WTC11 (cell line): ENCODE measurements at regions not wholly inside any gene's neighbourhood (a gene's known extent, or its start where the extent isn't known, plus 50 kb on each side); places are given as distances from the start of the nearest gene placed in this dataset.

Experiments used
- ATAC-seq: fragments of 200-7000 bp; cut with Tn5 transposase; 2 replicates; pipeline ENCODE4 v1.10.0; 2021; ENCODE audit warnings: mild to moderate bottlenecking, moderate library complexity
- CTCF ChIA-PET: fragments of 300-600 bp; sonication (Branson Sonifier 250); formaldehyde crosslinking; loops from one replicate; lab custom pipeline; 2021; ENCODE audit warnings: antibody characterized with exemption; lab: Charles Lee
- POLR2A ChIA-PET: fragments of 350-600 bp; sonication (Branson Sonifier 250); formaldehyde crosslinking; loops from one replicate; lab custom pipeline; 2021; ENCODE audit warnings: antibody characterized with exemption; lab: Charles Lee
- DNase-seq: peaks from one replicate; pipeline ENCODE4 v3.0.0; 2021; ENCODE audit warnings: low spot score
- H3K27ac Mint-ChIP-seq: 2 replicates; pipeline ENCODE4 v1.8.0; 2021; ENCODE audit warnings: mixed read lengths
- H3K27me3 Mint-ChIP-seq: 2 replicates; pipeline ENCODE4 v1.8.0; 2021; ENCODE audit warnings: low read depth, mild to moderate bottlenecking, moderate library complexity, mixed read lengths
- H3K36me3 Mint-ChIP-seq: 2 replicates; pipeline ENCODE4 v1.8.0; 2021; ENCODE audit warnings: mixed read lengths
- H3K4me1 Mint-ChIP-seq: 2 replicates; pipeline ENCODE4 v1.8.0; 2022; ENCODE audit warnings: mixed read lengths
- H3K4me3 Mint-ChIP-seq: 2 replicates; pipeline ENCODE4 v1.8.0; 2021; ENCODE audit warnings: mild to moderate bottlenecking, moderate library complexity, mixed read lengths
- H3K9me3 Mint-ChIP-seq: 2 replicates; pipeline ENCODE4 v1.8.0; 2021; ENCODE audit warnings: mixed read lengths
- ATF1 ChIP-seq: sonication (generic); formaldehyde crosslinking; IDR thresholded peaks from 2 replicates; pipeline ENCODE4 v1.8.1; 2023; ENCODE audit warnings: mild to moderate bottlenecking, moderate library complexity, missing genetic modification reagents
- CBFB ChIP-seq: sonication (generic); formaldehyde crosslinking; IDR thresholded peaks from 2 replicates; pipeline ENCODE4 v1.8.1; 2022; ENCODE audit warnings: mild to moderate bottlenecking, low read depth, missing genetic modification reagents
- CREM ChIP-seq: sonication (generic); formaldehyde crosslinking; IDR thresholded peaks from 2 replicates; pipeline ENCODE4 v1.8.1; 2022; ENCODE audit warnings: mild to moderate bottlenecking, missing genetic modification reagents, moderate library complexity
- GABPB1 ChIP-seq: sonication (generic); formaldehyde crosslinking; IDR thresholded peaks from 2 replicates; pipeline ENCODE4 v1.8.1; 2023; ENCODE audit warnings: mild to moderate bottlenecking, missing genetic modification reagents
- NFYB ChIP-seq: sonication (generic); formaldehyde crosslinking; conservative IDR thresholded peaks from 2 replicates; pipeline ENCODE4 v1.8.0; 2022; ENCODE audit warnings: low read depth, missing genetic modification reagents
- NR1H2 ChIP-seq: sonication (generic); formaldehyde crosslinking; IDR thresholded peaks from 2 replicates; pipeline ENCODE4 v1.9.0; 2021; ENCODE audit warnings: mild to moderate bottlenecking, moderate library complexity, missing genetic modification reagents
- SOX15 ChIP-seq: fragments of 250-450 bp; sonication (Bioruptor Pico); IDR thresholded peaks from 2 replicates; pipeline ENCODE4 v1.9.0; 2021; ENCODE audit warnings: mild to moderate bottlenecking
- SP1 ChIP-seq: sonication (generic); formaldehyde crosslinking; conservative IDR thresholded peaks from 2 replicates; pipeline ENCODE4 v1.8.1; 2022; ENCODE audit warnings: missing genetic modification reagents
- ZNF138 ChIP-seq: sonication (generic); formaldehyde crosslinking; conservative IDR thresholded peaks from 2 replicates; pipeline ENCODE4 v1.8.1; 2022; ENCODE audit warnings: mild to moderate bottlenecking, moderate library complexity, missing genetic modification reagents
- ZNF232 ChIP-seq: sonication (generic); formaldehyde crosslinking; IDR thresholded peaks from 2 replicates; pipeline ENCODE4 v1.8.0; 2022; ENCODE audit warnings: mild to moderate bottlenecking, missing genetic modification reagents
- ZNF263 ChIP-seq: sonication (generic); formaldehyde crosslinking; IDR thresholded peaks from 2 replicates; pipeline ENCODE4 v1.8.1; 2022; ENCODE audit warnings: low read depth, mild to moderate bottlenecking, moderate library complexity, missing genetic modification reagents
- TF ChIP-seq, protein P1 (sequence below): sonication (generic); formaldehyde crosslinking; IDR thresholded peaks from 2 replicates; pipeline ENCODE4 v1.8.0; 2023; ENCODE audit warnings: missing genetic modification reagents, mild to moderate bottlenecking, borderline replicate concordance
- TF ChIP-seq, protein P2 (sequence below): fragments of 250-450 bp; sonication (Bioruptor Pico); conservative IDR thresholded peaks from 2 replicates; pipeline ENCODE4 v1.9.0; 2021; ENCODE audit warnings: mild to moderate bottlenecking
- TF ChIP-seq, protein P3 (sequence below): sonication (generic); formaldehyde crosslinking; IDR thresholded peaks from 2 replicates; pipeline ENCODE4 v1.8.1; 2023; ENCODE audit warnings: mild to moderate bottlenecking, missing genetic modification reagents, borderline replicate concordance
- TF ChIP-seq, protein P4 (sequence below): fragments of 250-450 bp; sonication (Bioruptor Pico); IDR thresholded peaks from 2 replicates; pipeline ENCODE4 v1.8.0; 2021; ENCODE audit warnings: mild to moderate bottlenecking
- TF ChIP-seq, protein P5 (sequence below): sonication (generic); formaldehyde crosslinking; IDR thresholded peaks from 2 replicates; pipeline ENCODE4 v1.8.0; 2022; ENCODE audit warnings: mild to moderate bottlenecking, missing genetic modification reagents
- TF ChIP-seq, protein P6 (sequence below): fragments of 250-450 bp; sonication (Bioruptor Pico); IDR thresholded peaks from 2 replicates; pipeline ENCODE4 v2.1.2; 2022; ENCODE audit warnings: mild to moderate bottlenecking, moderate library complexity

DNA sequence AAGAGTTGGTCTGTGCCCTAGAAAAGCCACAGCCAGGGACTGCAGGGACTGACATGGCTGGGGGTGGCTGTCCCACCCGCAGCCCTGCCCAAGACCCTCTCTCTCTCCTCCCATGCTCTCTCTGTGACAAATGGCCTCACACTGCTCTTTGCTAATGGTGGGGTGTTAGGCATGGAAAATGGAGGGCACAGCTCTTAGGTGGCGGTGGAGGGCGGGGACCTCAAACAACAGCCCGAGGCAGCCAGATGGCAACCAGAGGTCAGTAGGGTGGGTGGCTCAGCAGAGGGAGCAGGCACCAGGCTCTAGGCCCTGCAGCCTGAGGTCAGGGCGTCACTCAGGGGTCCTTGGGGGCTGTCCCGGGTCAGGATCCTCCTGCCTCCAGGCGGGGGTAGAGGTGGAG, 73.9 kb upstream of the DAB2IP start:
- peaks cover 27% of the 10 kb centered on the region for H3K4me1 Mint-ChIP-seq
- TF ChIP-seq, protein P1, sequence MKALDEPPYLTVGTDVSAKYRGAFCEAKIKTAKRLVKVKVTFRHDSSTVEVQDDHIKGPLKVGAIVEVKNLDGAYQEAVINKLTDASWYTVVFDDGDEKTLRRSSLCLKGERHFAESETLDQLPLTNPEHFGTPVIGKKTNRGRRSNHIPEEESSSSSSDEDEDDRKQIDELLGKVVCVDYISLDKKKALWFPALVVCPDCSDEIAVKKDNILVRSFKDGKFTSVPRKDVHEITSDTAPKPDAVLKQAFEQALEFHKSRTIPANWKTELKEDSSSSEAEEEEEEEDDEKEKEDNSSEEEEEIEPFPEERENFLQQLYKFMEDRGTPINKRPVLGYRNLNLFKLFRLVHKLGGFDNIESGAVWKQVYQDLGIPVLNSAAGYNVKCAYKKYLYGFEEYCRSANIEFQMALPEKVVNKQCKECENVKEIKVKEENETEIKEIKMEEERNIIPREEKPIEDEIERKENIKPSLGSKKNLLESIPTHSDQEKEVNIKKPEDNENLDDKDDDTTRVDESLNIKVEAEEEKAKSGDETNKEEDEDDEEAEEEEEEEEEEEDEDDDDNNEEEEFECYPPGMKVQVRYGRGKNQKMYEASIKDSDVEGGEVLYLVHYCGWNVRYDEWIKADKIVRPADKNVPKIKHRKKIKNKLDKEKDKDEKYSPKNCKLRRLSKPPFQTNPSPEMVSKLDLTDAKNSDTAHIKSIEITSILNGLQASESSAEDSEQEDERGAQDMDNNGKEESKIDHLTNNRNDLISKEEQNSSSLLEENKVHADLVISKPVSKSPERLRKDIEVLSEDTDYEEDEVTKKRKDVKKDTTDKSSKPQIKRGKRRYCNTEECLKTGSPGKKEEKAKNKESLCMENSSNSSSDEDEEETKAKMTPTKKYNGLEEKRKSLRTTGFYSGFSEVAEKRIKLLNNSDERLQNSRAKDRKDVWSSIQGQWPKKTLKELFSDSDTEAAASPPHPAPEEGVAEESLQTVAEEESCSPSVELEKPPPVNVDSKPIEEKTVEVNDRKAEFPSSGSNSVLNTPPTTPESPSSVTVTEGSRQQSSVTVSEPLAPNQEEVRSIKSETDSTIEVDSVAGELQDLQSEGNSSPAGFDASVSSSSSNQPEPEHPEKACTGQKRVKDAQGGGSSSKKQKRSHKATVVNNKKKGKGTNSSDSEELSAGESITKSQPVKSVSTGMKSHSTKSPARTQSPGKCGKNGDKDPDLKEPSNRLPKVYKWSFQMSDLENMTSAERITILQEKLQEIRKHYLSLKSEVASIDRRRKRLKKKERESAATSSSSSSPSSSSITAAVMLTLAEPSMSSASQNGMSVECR (CRISPR knock-in tag) = no peak
- TF ChIP-seq SOX15 (CRISPR knock-in tag) (no peak), NFYB (CRISPR knock-in tag) (no peak), ZNF138 (CRISPR knock-in tag) (no peak), GABPB1 (CRISPR knock-in tag) (no peak), ATF1 (no peak), CBFB (no peak), ZNF263 (CRISPR knock-in tag) (no peak), ZNF232 (CRISPR knock-in tag) (no peak), CREM (CRISPR knock-in tag) (no peak), SP1 (CRISPR knock-in tag) (no peak), NR1H2 (no peak)
- TF ChIP-seq, protein P2, sequence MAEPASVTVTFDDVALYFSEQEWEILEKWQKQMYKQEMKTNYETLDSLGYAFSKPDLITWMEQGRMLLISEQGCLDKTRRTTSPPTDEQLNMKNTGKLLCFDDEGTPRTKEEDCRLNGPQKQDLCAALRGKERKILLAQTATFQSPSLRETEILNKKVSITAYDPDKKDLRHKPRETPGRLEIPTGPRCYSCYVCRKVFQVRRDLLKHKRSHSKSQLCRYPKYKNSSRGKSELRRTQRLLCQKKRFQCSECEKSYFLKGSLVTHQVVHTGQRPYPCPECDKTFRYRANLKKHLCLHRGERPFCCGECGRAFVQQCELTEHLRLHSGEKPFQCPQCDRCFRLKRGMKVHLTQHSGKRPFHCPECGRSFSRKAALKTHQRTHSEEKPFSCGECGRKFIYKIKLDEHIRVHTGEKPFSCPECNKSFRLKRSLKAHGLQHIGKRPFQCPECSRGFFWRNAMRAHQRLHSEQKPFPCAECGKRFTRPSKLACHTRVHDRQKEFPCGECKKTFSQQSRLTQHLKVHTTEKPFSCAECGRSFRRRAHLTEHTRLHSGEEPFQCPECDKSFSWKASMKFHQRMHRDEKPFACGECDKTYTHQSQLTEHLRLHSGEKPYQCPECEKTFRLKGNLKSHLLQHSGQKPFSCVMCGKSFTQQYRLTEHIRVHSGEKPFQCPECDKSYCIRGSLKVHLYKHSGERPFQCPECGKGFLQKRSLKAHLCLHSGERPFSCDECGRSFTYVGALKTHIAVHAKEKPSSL (CRISPR knock-in tag) = no peak
- TF ChIP-seq, protein P3, sequence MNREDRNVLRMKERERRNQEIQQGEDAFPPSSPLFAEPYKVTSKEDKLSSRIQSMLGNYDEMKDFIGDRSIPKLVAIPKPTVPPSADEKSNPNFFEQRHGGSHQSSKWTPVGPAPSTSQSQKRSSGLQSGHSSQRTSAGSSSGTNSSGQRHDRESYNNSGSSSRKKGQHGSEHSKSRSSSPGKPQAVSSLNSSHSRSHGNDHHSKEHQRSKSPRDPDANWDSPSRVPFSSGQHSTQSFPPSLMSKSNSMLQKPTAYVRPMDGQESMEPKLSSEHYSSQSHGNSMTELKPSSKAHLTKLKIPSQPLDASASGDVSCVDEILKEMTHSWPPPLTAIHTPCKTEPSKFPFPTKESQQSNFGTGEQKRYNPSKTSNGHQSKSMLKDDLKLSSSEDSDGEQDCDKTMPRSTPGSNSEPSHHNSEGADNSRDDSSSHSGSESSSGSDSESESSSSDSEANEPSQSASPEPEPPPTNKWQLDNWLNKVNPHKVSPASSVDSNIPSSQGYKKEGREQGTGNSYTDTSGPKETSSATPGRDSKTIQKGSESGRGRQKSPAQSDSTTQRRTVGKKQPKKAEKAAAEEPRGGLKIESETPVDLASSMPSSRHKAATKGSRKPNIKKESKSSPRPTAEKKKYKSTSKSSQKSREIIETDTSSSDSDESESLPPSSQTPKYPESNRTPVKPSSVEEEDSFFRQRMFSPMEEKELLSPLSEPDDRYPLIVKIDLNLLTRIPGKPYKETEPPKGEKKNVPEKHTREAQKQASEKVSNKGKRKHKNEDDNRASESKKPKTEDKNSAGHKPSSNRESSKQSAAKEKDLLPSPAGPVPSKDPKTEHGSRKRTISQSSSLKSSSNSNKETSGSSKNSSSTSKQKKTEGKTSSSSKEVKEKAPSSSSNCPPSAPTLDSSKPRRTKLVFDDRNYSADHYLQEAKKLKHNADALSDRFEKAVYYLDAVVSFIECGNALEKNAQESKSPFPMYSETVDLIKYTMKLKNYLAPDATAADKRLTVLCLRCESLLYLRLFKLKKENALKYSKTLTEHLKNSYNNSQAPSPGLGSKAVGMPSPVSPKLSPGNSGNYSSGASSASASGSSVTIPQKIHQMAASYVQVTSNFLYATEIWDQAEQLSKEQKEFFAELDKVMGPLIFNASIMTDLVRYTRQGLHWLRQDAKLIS (CRISPR knock-in tag) = no peak
- TF ChIP-seq, protein P4, sequence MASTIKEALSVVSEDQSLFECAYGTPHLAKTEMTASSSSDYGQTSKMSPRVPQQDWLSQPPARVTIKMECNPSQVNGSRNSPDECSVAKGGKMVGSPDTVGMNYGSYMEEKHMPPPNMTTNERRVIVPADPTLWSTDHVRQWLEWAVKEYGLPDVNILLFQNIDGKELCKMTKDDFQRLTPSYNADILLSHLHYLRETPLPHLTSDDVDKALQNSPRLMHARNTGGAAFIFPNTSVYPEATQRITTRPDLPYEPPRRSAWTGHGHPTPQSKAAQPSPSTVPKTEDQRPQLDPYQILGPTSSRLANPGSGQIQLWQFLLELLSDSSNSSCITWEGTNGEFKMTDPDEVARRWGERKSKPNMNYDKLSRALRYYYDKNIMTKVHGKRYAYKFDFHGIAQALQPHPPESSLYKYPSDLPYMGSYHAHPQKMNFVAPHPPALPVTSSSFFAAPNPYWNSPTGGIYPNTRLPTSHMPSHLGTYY (CRISPR knock-in tag) = no peak
- TF ChIP-seq, protein P5, sequence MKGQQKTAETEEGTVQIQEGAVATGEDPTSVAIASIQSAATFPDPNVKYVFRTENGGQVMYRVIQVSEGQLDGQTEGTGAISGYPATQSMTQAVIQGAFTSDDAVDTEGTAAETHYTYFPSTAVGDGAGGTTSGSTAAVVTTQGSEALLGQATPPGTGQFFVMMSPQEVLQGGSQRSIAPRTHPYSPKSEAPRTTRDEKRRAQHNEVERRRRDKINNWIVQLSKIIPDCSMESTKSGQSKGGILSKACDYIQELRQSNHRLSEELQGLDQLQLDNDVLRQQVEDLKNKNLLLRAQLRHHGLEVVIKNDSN (CRISPR knock-in tag) = no peak
- TF ChIP-seq, protein P6, sequence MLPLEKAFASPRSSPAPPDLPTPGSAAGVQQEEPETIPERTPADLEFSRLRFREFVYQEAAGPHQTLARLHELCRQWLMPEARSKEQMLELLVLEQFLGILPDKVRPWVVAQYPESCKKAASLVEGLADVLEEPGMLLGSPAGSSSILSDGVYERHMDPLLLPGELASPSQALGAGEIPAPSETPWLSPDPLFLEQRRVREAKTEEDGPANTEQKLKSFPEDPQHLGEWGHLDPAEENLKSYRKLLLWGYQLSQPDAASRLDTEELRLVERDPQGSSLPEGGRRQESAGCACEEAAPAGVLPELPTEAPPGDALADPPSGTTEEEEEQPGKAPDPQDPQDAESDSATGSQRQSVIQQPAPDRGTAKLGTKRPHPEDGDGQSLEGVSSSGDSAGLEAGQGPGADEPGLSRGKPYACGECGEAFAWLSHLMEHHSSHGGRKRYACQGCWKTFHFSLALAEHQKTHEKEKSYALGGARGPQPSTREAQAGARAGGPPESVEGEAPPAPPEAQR (CRISPR knock-in tag) = no peak
- DNase-seq (no peak), ATAC-seq (no peak)
- no peaks in the 10 kb centered on the region for H3K9me3 Mint-ChIP-seq
- H3K27me3 Mint-ChIP-seq = peaks cover 3% of the 10 kb centered on the region
- H3K36me3 Mint-ChIP-seq = no peaks in the 10 kb centered on the region
- ChIA-PET POLR2A (interaction anchor here (1.2 kb wide), 1 partner anchor 20 kb away, joined by 3 read pairs; no protein-coding TSS in a partner anchor), CTCF (interaction anchor here (1.0 to 2.6 kb wide), 7 partner anchors 16 to 118 kb away, joined by 3 to 17 read pairs (median 5); no protein-coding TSS in a partner anchor)
- H3K4me3 Mint-ChIP-seq = no peak overlapping the region
- no peak overlapping the region for H3K27ac Mint-ChIP-seq
